Gastrocnemius medialis (tissue), 4 donors: ENCODE measurements at regions not wholly inside any gene's neighbourhood (a gene's known extent, or its start where the extent isn't known, plus 50 kb on each side); places are given as distances from the start of the nearest gene placed in this dataset.

ENCODE experiments used
- POLR2A ChIP-seq, 2 donors: fragments of 450-650 bp; IDR thresholded peaks; one replicate each; pipeline ENCODE4 v1.6.1; 2017; ENCODE audit warnings: antibody characterized with exemption in 2 of 2, mild to moderate bottlenecking in 2 of 2, moderate library complexity in 2 of 2
- TF ChIP-seq, protein P1 (sequence below), 5 experiments: fragments of 450-650 bp in 3 of 5; fragments of 200-600 bp in 2 of 5; sonication (generic) in 2 of 5; IDR thresholded peaks in 4 of 5; conservative IDR thresholded peaks in 1 of 5; 1 replicate in 4 of 5; 2 replicates in 1 of 5; pipeline ENCODE4 v1.5.1; 2016 to 2019; ENCODE audit warnings: antibody characterized with exemption in 5 of 5, mild to moderate bottlenecking in 3 of 5, moderate library complexity in 3 of 5

DNA sequence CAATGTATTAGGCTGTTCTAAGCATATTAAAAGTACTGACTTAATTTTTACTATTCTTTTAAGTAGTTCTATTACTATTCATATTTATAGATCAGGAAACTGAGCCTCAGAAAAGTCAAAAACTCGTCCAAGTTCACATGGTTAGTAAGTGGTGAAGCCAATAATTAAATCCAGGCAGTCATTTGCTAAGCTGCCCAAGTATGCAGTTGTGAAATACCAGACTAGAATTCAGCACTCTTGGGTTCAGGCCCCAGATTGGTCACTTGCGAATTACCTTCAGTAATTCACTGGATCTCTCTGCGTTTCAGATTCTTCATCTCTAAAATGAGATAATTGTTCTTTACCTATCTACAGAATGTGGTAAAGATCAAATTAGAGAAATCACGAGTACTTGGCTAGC, 161.9 kb upstream of the CADPS start:
- TF ChIP-seq POLR2A (IDR thresholded peaks at IDR 0.05), result no peak
- TF ChIP-seq, protein P1, sequence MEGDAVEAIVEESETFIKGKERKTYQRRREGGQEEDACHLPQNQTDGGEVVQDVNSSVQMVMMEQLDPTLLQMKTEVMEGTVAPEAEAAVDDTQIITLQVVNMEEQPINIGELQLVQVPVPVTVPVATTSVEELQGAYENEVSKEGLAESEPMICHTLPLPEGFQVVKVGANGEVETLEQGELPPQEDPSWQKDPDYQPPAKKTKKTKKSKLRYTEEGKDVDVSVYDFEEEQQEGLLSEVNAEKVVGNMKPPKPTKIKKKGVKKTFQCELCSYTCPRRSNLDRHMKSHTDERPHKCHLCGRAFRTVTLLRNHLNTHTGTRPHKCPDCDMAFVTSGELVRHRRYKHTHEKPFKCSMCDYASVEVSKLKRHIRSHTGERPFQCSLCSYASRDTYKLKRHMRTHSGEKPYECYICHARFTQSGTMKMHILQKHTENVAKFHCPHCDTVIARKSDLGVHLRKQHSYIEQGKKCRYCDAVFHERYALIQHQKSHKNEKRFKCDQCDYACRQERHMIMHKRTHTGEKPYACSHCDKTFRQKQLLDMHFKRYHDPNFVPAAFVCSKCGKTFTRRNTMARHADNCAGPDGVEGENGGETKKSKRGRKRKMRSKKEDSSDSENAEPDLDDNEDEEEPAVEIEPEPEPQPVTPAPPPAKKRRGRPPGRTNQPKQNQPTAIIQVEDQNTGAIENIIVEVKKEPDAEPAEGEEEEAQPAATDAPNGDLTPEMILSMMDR (IDR thresholded peaks at IDR 0.05 in 4 of 5, conservative IDR thresholded peaks at IDR 0.05 in 1 of 5), result no peak
